Kidney (tissue), 13 donors: ENCODE measurements at regions not wholly inside any gene's neighbourhood (a gene's known extent, or its start where the extent isn't known, plus 50 kb on each side); places are given as distances from the start of the nearest gene placed in this dataset.

Source experiments
- DNase-seq, 5 donors: peaks; one replicate each; pipeline ENCODE4 v3.0.0-alpha.2; 2013 to 2020
- FAIRE-seq: peaks from 2 replicates; lab custom pipeline; 2012; peaks lifted over from hg19 to GRCh38; lab: Jason Lieb, UNC
- H3K27ac ChIP-seq, 2 donors: one replicate each; pipeline ENCODE4 v1.7.0; 2013; ENCODE audit warnings: low read depth in 2 of 2, low read length in 2 of 2, inconsistent platforms in 1 of 2
- H3K27me3 ChIP-seq: one replicate; pipeline ENCODE4 v1.7.1; 2013; ENCODE audit warnings: low read length, inconsistent platforms; ENCODE audit not compliant: control insufficient read depth, insufficient read depth
- H3K36me3 ChIP-seq, 3 donors: one replicate each; pipeline versions ENCODE4 v1.7.0 to v1.7.1; 2013; ENCODE audit warnings: low read length in 3 of 3, control low read depth in 1 of 3, inconsistent platforms in 1 of 3; ENCODE audit not compliant: insufficient read depth in 3 of 3, control insufficient read depth in 2 of 3
- H3K4me1 ChIP-seq, 3 donors: one replicate each; pipeline versions ENCODE4 v1.7.0 to v1.7.1; 2013; ENCODE audit warnings: low read length in 3 of 3, inconsistent platforms in 1 of 3, low read depth in 1 of 3; ENCODE audit not compliant: control insufficient read depth in 2 of 3, insufficient read depth in 2 of 3
- H3K4me3 ChIP-seq, 3 donors: one replicate each; pipeline versions ENCODE4 v1.7.0 to v1.8.1; 2013; ENCODE audit warnings: low read length in 3 of 3, control low read depth in 1 of 3, inconsistent platforms in 1 of 3
- H3K9ac ChIP-seq, 3 donors: one replicate each; pipeline versions ENCODE4 v1.7.0 to v1.7.1; 2013; ENCODE audit warnings: low read length in 3 of 3, control low read depth in 1 of 3, inconsistent platforms in 1 of 3
- H3K9me3 ChIP-seq, 3 donors: one replicate each; pipeline versions ENCODE4 v1.7.0 to v1.7.1; 2013; ENCODE audit warnings: low read length in 3 of 3, control low read depth in 1 of 3, inconsistent platforms in 1 of 3; ENCODE audit not compliant: control insufficient read depth in 2 of 3, insufficient read depth in 1 of 3
- CTCF ChIP-seq: IDR thresholded peaks from 3 replicates; pipeline ENCODE4 v1.5.1; 2012; ENCODE audit warnings: mild to moderate bottlenecking, moderate library complexity, borderline replicate concordance; ENCODE audit not compliant: insufficient read depth; ENCODE audit errors: extremely low read depth
- intact Hi-C: fragments of 100-400 bp; cut with DNase I; formaldehyde crosslinking; loops from one replicate; pipeline ENCODE4 v1.11.1; 2022
- donor health status: control.
- donor health status: control.
- donor health status: control.
- donor health status: control.
- donor health status: control.
- donor health status: DM: yes; HTN: yes; CAD: no.
- donor health status: Normal renal cell carcinoma (clear cell type).

GRCh38 chr10:131492211-131492857 is 180.8 kb upstream of the TCERG1L start:
- intact Hi-C loops = no loop called here
- H3K9ac ChIP-seq = no peak overlapping the region
- no peaks in the 10 kb centered on the region for H3K36me3 ChIP-seq
- FAIRE-seq = no peak
- no peak for TF ChIP-seq CTCF
- H3K27ac ChIP-seq = no peak overlapping the region
- no peak for DNase-seq
- H3K4me3 ChIP-seq = no peak overlapping the region
- H3K4me1 ChIP-seq = no peaks in the 10 kb centered on the region
- H3K27me3 ChIP-seq = no peaks in the 10 kb centered on the region
- H3K9me3 ChIP-seq = no peaks in the 10 kb centered on the region

GRCh38 chr10:131493432-131493831 is 181.9 kb upstream of the TCERG1L start:
- FAIRE-seq (no peak), DNase-seq (no peak)
- no peaks in the 10 kb centered on the region for H3K27me3 ChIP-seq
- no peak overlapping the region for H3K27ac ChIP-seq
- no peak for TF ChIP-seq CTCF
- H3K9ac ChIP-seq = no peak overlapping the region
- no peaks in the 10 kb centered on the region for H3K9me3 ChIP-seq
- H3K4me1 ChIP-seq = no peaks in the 10 kb centered on the region
- no peaks in the 10 kb centered on the region for H3K36me3 ChIP-seq
- no peak overlapping the region for H3K4me3 ChIP-seq
- intact Hi-C loops = no loop called here

- intact Hi-C loops = no loop called here
- TF ChIP-seq CTCF = no peak
- Histone ChIP-seq H3K4me1 (no peaks in the 10 kb centered on the region), H3K9me3 (no peaks in the 10 kb centered on the region), H3K27ac (no peak overlapping the region), H3K36me3 (no peaks in the 10 kb centered on the region), H3K27me3 (no peaks in the 10 kb centered on the region), H3K4me3 (no peak overlapping the region), H3K9ac (no peak overlapping the region)
- no peak for FAIRE-seq
- DNase-seq = no peak
Measured at GRCh38 chr10:131494451-131494850, 182.9 kb upstream of the TCERG1L start.

- H3K36me3 ChIP-seq = no peaks in the 10 kb centered on the region
- no peak for DNase-seq
- FAIRE-seq = no peak
- H3K27me3 ChIP-seq = no peaks in the 10 kb centered on the region
- H3K9ac ChIP-seq = no peak overlapping the region
- TF ChIP-seq CTCF = no peak
- no peak overlapping the region for H3K4me3 ChIP-seq
- no peak overlapping the region for H3K27ac ChIP-seq
- no peaks in the 10 kb centered on the region for H3K9me3 ChIP-seq
- intact Hi-C loops = no loop called here
- H3K4me1 ChIP-seq = no peaks in the 10 kb centered on the region
Measured at GRCh38 chr10:131495224-131495623, 183.7 kb upstream of the TCERG1L start.
